H4 (cell line): ENCODE measurements at regions not wholly inside any gene's neighbourhood (a gene's known extent, or its start where the extent isn't known, plus 50 kb on each side); places are given as distances from the start of the nearest gene placed in this dataset.
"Not testable (repeated sequence)": the region's sequence is repeated elsewhere in the genome, so short reads cannot be mapped to it uniquely, and the experiment has no call there.

ENCODE experiments used
- DNase-seq: peaks from one replicate; pipeline ENCODE4 v3.0.0-alpha.2; 2015; ENCODE audit warnings: low spot score

DNA sequence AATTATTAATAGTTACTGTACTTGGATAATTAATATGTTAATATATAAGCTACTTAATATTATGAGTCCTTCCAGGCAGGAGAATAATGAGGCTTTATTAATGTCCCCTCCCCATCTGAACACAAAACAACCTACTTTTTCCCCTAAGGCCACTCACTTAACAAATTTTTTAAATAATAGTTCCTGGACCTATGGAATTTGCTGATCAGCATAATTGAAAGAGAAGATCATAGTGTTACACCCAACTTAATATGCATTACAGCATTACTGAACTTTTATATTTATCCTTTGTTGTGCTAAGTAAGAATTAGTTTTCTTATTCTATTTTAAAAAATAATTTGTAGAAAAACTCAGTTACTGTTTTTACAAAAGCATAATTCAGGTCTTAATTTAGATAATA, 1537.7 kb upstream of the GOT2 start:
- no peak for DNase-seq

DNA sequence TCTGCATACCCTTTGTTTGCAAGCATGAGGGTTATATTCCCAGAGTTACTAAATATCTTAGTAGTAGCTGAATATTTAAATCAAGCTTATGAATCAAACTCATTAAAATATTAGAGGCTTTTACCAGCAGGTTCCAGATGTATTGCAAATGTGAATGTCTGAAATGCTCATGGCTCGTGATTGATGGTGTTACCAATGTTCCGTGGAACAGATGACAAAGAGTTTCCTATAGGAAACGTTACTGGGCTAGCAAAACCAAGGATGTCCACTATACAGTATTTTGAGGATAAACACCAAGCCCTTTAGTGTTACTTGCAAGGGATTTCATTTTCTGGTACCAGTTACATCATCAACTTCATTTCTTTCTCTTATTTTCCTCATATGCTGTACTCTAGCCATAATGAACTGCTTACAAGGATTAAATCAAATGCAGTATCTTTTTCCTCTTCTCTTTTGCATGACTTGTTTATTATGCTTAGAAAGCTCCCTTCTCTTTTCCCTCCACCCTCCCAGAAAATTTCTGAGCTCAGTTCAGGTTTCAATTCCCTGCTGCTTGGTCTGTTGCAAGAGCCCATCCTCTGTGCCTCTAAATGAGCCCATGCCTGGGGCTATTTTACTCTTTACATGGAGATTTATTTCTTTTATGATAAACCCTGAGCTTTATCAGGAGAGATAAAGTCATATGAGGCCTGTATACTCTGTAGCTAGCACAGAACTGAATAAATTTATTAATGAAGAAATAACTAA, 1537.1 kb upstream of the GOT2 start:
- no peak for DNase-seq

DNA sequence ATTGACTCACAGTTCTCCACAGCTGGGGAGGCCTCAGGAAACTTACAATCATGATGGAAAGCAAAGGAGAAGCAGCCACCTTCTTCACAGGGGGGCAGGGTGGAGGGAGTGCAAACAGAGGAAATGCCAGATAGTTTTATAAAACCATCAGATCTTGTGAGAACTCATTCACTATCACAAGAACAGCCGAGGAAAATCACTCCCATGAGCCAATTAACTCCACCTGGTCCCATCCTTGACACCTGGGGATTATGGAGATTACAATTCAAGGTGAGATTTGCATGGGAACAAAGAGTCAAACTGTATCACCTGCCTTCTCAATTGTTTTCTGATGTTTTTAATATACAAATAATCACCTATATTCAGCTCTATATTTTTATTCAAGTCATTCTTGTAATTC, 1527.3 kb upstream of the GOT2 start:
- no peak for DNase-seq

DNA sequence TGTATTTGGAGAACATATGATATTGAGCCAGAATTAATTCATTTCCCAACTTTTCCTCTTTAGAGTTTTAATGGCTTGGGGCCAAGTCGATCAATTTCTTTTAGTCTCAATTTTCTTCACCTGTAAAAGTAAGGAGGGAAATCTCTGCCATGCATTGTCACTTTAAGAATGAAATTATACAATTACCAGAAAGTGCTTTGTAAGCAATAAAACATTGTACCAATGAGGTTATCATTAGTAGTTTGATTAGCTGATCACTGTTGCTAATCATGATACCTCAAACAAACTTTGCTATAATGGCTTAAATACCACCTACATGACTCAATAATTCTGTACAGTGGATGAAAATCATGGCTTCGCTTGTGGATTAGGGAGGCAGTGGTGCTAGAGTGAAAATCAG, 1525.8 kb upstream of the GOT2 start:
- no peak for DNase-seq

DNA sequence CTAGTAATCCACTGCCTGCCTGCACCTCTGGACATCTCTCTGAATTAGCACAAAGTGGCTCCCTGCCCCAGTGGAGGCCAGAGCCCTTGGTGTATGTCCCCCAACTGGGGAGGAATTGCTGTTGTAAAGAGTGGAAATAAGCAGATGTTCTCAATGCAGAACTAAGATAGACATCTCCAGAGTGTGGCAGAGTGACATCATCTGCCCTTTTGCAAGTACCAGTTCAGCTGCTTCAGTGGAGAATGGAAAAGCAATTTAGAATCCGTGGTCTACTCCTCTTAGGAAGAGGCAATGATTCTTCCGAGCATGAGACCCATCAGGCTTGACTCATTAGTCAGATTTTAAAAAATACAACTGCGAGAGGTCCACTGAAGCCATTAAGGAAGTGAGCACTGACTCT, 1512.0 kb upstream of the GOT2 start:
- no peak for DNase-seq

DNA sequence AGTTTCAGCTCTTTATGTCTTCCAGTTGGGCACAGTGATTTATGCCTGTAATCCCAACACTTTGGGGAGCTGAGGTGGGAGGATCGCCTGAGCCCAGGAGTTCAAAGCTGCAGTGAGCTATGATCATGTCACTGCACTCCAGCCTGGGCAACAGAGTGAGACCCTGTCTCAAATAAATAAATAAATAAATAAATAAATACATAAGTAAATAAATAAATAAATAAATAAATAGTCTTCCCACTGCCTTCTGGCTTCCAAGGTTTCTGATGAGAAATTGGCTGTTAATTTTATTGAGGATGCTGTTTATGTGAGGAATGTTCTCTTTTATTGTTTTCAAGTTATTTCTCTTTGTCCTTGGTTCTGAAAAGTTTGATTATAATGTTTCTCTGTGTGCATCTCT, 1507.6 kb upstream of the GOT2 start:
- DNase-seq: no peak

DNA sequence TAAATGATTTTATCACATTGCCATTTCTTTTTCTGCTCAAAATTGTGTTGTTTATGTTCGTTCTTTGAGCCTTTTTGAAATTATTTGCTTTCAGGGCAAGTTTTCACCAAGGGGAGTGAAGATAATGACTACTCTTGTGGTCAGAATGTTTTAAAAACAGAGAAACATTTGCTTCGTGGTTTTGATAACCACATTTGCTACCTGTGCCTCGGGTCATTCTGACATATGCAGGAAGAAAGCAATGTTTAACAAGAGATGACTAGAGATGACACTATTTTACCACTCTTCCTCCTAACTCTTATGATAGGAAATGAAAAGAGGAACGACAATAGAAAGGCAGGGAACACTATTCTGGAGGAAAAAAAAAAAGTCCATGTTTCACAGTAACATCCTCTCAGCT, 1496.5 kb upstream of the GOT2 start:
- DNase-seq: no peak

DNA sequence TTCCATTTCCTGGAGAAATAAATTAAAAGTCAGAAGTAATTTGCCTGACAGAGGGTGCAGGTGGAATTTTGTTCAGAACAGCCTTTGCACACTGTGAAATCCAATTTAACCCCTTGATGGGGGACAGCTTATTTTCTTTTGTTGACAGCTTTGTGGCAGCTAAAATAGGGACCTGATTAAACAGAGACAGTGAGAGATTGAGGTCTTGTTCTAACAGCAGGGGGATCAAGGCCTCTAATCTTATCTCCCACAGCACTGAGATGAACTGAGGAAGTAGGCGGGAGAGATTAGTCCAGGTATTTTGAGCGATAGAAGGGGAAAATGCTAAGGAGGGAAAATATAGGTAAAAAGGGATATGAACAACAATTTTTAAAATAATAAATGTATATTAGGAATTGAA, 1491.4 kb upstream of the GOT2 start:
- DNase-seq: no peak

DNA sequence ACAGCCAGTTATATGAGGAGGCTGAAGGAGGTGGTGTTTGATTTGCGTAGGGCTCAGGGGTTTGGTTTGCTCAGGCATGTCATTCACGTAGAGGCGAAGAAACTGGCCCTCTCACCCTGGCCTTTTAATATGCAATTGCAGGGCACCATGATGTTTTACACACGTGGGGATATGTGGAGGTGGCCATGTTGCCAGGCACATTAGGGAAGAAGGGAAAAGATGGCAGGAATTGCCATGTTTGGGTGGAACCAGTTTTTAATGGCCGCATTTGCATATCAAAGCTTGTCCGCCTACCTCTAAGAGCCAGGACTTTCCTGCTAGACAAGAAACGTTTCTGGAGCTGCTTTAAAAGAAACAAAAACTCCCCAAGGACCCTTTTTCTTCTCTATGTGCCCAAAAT, 1483.7 kb upstream of the GOT2 start:
- DNase-seq: no peak

DNA sequence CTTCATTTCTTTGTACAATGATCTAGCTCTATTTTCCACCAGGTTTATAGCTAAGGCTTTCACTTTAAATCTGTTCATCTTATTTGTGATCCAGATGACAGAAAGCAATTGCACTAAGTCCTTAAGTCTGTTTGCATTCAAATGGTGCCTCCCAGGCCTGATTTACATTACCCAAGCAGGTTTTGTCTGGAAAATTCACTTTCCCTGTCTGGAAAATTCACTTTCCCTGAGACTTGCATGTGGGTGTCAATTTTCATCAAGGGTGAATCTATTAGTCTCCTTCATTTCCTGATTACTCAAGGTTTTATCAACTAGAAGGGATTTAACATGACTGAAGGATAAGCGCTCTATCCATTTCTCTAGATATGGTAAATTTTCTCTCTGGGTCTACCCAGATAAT, 1480.2 kb upstream of the GOT2 start:
- DNase-seq: no peak

DNA sequence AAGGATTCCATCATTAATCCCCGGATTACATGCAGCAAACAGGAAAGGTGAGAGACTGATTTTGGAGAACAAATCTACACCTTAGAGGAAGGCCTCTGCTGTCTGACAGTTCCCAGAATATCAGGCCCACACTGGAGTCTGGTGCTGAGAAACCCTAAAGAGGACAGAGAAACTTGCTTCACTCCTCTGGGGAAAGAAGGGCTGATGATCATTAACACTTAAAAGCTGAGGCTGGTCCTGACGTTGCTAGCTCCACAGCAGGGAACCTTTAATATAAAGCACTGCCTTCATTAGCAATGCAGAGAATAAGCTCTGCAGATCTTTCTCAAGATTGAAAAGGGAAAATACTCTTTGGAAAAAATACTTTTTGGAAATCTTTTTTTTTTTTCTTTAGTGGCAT, 1472.4 kb upstream of the GOT2 start:
- no peak for DNase-seq

DNA sequence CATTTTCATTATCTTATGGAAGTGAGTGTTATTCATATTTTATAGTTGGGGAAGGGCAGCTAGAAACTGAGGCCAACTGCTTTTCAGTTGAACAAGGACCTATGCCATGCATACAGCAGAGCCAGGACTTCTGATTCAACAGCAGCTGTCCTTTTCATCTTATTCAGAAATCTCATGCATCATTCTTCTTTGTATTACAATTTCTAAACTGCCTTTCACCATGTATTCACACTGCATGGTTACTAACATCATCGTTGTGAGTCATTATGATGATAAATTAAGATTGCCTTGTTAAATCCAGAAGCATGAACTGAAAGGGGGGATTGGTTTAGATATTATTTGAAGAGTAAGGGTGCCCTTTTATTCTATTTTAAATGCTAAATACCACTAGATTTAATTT, 1470.1 kb upstream of the GOT2 start:
- no peak for DNase-seq

DNA sequence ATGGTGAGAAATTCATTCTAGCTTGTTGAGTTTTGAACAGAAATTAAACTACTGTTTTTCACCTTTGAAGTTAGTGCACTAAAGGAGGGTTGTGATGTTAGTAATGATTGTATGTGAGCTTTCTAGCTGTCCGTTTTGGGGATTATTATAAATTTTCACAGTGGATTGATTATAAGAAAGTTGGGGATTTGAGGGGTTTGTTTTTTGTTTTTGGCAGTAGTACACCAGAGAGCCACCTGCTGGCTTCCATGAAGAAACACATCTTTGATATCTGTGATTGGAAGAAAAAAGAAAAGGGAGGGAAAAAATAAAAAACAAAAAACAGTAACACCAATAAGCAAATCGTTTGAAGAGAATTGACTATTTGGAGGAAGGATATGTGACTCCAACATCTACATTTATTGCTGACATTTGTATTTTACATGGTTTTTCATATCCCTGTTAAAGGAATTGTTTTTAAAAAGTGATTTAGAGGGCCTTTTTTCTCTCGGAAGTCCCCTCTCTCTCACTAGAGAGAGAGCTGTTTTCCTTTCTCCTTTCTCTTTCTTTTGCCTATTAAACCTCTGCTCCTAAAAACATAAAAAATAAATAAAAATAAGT, 1469.5 kb upstream of the GOT2 start:
- no peak for DNase-seq

DNA sequence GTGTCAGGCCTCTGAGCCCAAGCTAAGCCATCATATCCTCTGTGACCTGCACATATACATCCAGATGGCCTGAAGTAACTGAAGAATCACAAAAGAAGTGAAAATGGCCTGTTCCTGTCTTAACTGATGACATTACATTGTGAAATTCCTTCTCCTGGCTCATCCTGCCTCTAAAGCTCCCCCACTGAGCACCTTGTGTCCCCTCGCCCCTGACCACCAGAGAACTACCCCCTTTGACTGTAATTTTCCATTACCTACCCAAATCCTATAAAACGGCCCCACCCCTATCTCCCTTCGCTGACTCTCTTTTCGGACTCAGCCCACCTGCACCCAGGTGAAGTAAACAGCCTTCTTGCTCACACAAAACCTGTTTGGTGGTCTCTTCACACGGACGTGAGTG, 1466.6 kb upstream of the GOT2 start:
- DNase-seq: not testable (repeated sequence)

DNA sequence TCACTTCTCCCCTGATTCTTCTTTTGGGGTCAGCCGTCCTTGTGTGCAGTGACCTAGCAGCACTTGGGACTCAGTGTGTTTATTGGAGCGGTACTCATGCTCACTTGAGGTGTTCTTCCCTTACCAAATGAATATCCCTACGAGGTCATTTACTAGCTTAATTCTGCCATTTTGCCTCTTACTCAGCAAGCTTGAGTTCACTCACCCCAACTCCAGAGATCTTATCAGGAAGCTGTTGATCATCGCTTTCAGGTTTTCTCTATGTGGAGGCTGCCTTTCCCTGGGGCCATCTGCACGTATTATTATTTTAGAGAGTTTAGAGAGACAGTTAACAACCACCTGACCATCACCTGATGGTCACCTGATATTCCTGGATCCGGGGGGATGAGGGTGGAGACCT, 1466.0 kb upstream of the GOT2 start:
- DNase-seq: no peak

DNA sequence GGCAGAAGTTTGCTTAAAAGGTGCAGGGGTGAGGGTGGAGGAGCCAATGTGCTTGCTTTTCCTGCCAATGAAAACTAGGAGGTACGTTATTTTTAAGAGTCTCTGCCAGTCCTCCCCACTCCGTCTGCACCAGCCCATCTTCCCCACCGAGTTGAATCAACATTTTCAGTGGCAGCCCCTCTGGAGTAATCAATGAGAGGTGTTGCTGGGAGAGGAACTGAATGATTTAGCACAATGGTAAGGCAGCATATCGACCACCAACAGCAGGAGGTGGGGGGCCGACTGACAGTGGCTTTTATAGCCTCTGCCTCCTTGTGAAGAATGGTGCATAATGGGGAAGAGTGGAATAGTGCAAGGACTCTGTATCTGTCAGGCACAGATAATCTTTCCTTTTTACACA, 1465.0 kb upstream of the GOT2 start:
- no peak for DNase-seq

DNA sequence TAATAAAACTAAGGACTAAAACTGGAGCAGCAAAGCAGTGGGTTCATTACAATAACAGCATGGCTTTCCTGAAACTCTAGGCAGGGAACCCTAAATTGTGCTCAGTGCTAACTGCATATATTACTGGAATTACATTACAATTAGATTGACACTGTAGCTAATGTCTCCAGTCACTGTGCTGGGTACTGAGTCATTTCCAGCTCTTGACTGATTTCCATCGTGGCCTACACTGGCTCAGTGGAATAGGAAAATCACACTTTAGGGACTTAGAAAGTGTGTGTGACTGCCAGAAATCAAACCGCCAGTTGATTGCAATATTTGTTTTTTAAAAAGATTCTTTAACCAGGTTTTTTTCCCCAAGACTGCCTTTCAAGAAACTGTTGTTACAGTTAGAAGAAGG, 1447.4 kb upstream of the GOT2 start:
- no peak for DNase-seq

DNA sequence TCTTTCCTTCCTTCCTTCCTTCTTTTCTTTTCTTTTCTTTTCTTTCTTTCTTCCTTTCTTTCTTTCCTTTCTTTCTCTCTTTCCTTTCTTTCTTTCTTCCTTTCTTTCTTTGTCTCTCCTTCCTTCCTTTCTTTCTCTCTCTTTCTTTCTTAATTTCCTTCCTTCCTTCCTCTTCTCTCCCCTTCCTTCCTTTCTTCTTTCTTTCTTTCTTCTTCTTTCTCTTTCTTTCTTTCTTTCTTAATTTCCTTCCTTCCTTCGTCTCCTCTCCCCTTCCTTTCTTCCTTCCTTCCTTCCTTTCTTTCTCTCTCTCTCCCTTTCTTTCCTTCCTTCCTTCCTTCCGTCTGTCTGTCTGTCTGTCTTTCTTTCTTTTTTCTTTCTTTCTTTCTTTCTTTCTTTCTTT, 1446.5 kb upstream of the GOT2 start:
- no peak for DNase-seq

DNA sequence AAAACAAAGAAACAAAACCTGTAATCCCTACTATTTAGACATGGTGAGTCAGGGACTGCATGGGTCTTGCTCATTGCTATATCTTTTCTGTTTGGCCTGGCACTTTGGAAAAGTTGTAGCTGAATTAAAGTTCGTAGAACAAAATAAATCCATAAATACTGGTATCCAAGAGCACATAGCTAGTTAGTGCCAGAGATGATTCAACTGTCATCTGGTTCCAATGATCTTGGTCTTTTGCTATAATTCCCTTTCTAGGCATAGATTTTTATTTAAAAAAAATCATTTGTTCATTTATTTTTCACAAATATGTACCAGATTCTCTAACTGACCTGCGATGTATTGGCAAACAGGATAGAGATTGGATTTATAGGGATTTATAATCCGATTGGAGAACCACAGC, 1436.1 kb upstream of the GOT2 start:
- DNase-seq: no peak

DNA sequence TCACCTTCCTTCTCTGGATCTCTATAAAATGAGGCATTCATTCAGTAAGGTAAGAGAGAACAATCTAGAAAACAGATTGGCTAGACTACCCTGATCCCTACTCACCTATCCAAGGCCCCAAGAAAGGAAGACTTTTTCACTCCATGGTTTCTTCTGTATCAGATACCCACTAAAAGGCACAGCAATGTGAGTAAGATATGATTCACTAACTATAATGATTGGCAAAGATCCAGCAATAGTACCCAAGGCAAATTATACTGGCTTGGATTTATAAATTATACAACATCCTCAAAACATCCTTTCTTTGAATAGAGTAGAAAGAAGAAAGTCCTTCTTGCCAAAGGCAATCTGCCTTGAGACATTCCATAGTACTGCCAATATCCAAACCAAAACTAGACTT, 1432.0 kb upstream of the GOT2 start:
- DNase-seq: no peak

DNA sequence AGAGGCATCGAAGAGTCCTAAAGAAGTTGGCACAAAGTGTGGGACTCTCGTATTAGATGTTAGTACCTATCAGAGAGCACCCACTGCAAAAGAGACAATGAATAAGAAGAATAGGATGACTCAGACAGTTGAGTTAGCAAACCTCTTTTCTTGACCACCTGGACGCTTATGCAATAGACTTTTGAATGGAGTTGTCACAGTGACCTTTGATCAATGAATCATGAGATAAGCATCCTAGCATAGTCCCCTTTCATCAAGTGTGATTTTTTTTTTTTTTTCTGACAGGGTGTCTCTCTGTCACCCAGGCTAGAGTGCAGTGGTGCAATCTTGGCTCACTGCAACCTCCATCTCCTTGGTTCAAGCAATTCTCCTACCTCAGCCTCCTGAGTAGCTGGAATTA, 1417.9 kb upstream of the GOT2 start:
- DNase-seq: no peak

DNA sequence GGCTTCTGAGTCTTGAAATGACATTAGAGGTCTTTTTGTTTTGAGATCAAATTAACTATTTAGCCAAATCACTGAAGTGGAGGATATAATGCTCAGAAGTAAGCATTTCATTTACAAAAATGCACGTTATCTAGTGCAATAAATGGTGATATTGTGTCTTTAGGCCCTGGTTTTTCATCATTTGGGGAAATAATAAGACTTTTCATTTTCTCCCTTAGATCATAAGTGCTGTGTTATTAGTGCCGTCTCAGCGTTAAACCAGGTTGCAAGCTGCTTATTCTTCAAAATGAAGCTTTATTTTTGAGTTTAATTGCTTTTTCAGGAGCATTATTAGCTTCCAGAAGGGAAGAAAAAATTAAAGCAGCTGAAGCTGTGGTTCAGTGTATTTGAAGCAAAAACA, 1416.8 kb upstream of the GOT2 start:
- no peak for DNase-seq

DNA sequence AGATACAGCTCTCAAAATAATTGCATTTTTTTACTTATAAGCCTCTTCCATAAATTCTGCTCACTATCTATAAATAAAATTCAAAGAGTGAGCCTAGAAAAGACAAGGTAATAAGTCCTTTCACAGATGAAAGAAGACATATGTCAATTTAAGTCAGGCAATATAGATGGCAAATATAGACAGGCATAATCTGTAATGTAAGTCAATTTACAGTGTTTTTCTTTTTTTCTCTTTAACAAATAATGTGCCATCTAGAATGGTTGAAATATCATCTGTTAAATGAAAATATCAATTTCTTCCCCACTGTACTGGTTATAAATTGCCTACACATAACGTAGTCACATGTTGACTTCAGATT, 1409.2 kb upstream of the GOT2 start:
- DNase-seq: no peak

DNA sequence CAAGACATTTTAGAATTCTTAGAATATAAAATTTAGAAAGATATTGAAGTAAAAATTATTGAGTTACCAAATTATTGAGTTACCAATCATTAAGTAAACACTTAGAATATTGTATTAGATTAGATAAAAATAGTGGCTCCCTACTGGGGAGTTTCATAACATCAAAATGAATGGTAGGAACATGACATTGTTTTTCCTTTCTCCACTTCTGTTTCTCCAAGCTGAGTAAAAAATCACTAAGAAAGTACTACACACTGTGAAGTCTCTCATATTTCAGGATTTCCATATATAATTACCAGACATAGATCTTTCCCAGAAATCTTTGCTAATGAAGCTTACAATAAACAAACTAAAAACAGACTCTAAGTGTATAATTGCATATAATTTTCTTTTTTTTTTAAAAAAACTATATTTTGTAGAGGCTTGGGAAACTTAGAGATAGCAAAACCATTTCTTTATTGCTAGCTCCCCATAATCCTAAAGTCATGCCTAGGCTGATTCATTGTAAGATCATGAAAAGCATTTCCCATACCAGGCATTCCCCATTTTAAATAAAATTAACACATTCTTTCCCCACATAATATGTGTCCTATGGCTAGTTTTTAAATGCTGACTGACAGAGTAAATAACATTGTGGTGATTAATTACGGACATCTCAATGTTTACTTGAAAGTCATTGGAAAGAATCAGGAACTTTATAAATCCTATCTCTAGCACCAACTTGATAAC, 1408.7 kb upstream of the GOT2 start:
- no peak for DNase-seq
